Left lung (tissue), 4 donors: ENCODE measurements at regions not wholly inside any gene's neighbourhood (a gene's known extent, or its start where the extent isn't known, plus 50 kb on each side); places are given as distances from the start of the nearest gene placed in this dataset.

Source experiments
- ATAC-seq: fragments of 200-7000 bp; cut with Tn5 transposase; one replicate; pipeline ENCODE4 v1.9.1; 2020; ENCODE audit warnings: moderate library complexity
- DNase-seq, 4 donors: peaks; one replicate each; pipeline ENCODE4 v3.0.0-alpha.2; 2013 to 2020
- H3K27ac ChIP-seq, 2 donors: fragments of 200-600 bp; sonication (generic) in 1 of 2; one replicate each; pipeline versions ENCODE4 v1.5.0 to v1.8.0; 2020 to 2021
- H3K27me3 ChIP-seq, 2 donors: fragments of 200-600 bp; sonication (generic) in 1 of 2; one replicate each; pipeline versions ENCODE4 v1.5.0 to v1.8.0; 2020 to 2021
- H3K36me3 ChIP-seq, 2 donors: fragments of 200-600 bp; sonication (generic) in 1 of 2; one replicate each; pipeline versions ENCODE4 v1.5.0 to v1.8.0; 2020 to 2021
- H3K4me1 ChIP-seq, 2 donors: fragments of 200-600 bp; one replicate each; pipeline ENCODE4 v1.8.0; 2021
- H3K4me3 ChIP-seq, 2 donors: fragments of 200-600 bp; sonication (generic) in 1 of 2; one replicate each; pipeline versions ENCODE4 v1.5.0 to v1.8.0; 2020 to 2021; ENCODE audit warnings: mild to moderate bottlenecking in 1 of 2
- H3K9me3 ChIP-seq, 2 donors: fragments of 200-600 bp; sonication (generic) in 1 of 2; one replicate each; pipeline versions ENCODE4 v1.5.0 to v1.8.0; 2020 to 2021
- CTCF ChIP-seq, 2 donors: fragments of 200-600 bp; sonication (generic) in 1 of 2; IDR thresholded peaks; one replicate each; pipeline versions ENCODE4 v1.5.0 to v1.8.0; 2021; ENCODE audit warnings: antibody characterized with exemption in 2 of 2
- intact Hi-C, 2 donors: fragments of 100-400 bp; cut with DNase I; formaldehyde crosslinking; loops; one replicate each; pipeline versions ENCODE4 v1.11.2 to v1.14.2; 2022
- donor health status: DM: no; HTN: yes; CAD: no.
- donor health status: DM: no; HTN: no; CAD: no.

GRCh38 chr7:34320412-34320811, 337.6 kb upstream of the NPSR1 start:
- intact Hi-C loops: no loop called here
- no peaks in the 10 kb centered on the region for H3K36me3 ChIP-seq
- peaks cover 0 to 16% of the 10 kb centered on the region in 2 donors for H3K27me3 ChIP-seq
- H3K27ac ChIP-seq: no peak overlapping the region
- TF ChIP-seq CTCF (IDR thresholded peaks at IDR 0.05): no peak
- no peaks in the 10 kb centered on the region for H3K9me3 ChIP-seq
- H3K4me1 ChIP-seq: no peaks in the 10 kb centered on the region
- DNase-seq (peak in 1 of 4 donors; percentile 49), ATAC-seq (no peak)
- no peak overlapping the region for H3K4me3 ChIP-seq

- H3K9me3 ChIP-seq: no peaks in the 10 kb centered on the region
- no peak overlapping the region for H3K4me3 ChIP-seq
- H3K27ac ChIP-seq: no peak overlapping the region
- DNase-seq (peak; percentile 43 to 79 (median 69)), ATAC-seq (peak; percentile 99)
- H3K36me3 ChIP-seq: no peaks in the 10 kb centered on the region
- intact Hi-C loops: no loop called here
- no peaks in the 10 kb centered on the region for H3K4me1 ChIP-seq
- TF ChIP-seq CTCF (IDR thresholded peaks at IDR 0.05): peak; percentile 78 to 82
- peaks cover 0 to 16% of the 10 kb centered on the region in 2 donors for H3K27me3 ChIP-seq
These were observed 336.9 kb upstream of the NPSR1 start for GRCh38 chr7:34320926-34321661.

- no peak for ATAC-seq
- Histone ChIP-seq H3K9me3 (no peaks in the 10 kb centered on the region), H3K4me3 (no peak overlapping the region), H3K27ac (no peak overlapping the region), H3K36me3 (no peaks in the 10 kb centered on the region), H3K27me3 (peaks cover 0 to 16% of the 10 kb centered on the region in 2 donors), H3K4me1 (no peaks in the 10 kb centered on the region)
- intact Hi-C loops: no loop called here
- no peak for DNase-seq
- TF ChIP-seq CTCF (IDR thresholded peaks at IDR 0.05): no peak
These were observed 335.2 kb upstream of the NPSR1 start for GRCh38 chr7:34322841-34323240.

- intact Hi-C loops: no loop called here
These were observed 330.3 kb upstream of the NPSR1 start for GRCh38 chr7:34327681-34328080.

GRCh38 chr7:34330308-34330707, 327.7 kb upstream of the NPSR1 start:
- DNase-seq: no peak
- Histone ChIP-seq H3K9me3 (no peaks in the 10 kb centered on the region), H3K4me3 (no peak overlapping the region), H3K27me3 (no peaks in the 10 kb centered on the region), H3K36me3 (no peaks in the 10 kb centered on the region), H3K4me1 (no peaks in the 10 kb centered on the region), H3K27ac (no peak overlapping the region)
- ATAC-seq: no peak
- intact Hi-C loops: no loop called here
- no peak for TF ChIP-seq CTCF (IDR thresholded peaks at IDR 0.05)

More at GRCh38 chr7:34327681-34328080, 330.3 kb upstream of the NPSR1 start:
- no peak for DNase-seq
- H3K9me3 ChIP-seq: no peaks in the 10 kb centered on the region
- no peak overlapping the region for H3K4me3 ChIP-seq
- TF ChIP-seq CTCF (IDR thresholded peaks at IDR 0.05): no peak
- H3K36me3 ChIP-seq: no peaks in the 10 kb centered on the region
- peaks cover 0 to 7% of the 10 kb centered on the region in 2 donors for H3K27me3 ChIP-seq
- H3K27ac ChIP-seq: no peak overlapping the region
- ATAC-seq: no peak
- H3K4me1 ChIP-seq: no peaks in the 10 kb centered on the region
